Endometrium (tissue), 2 donors: ENCODE measurements at regions not wholly inside any gene's neighbourhood (a gene's known extent, or its start where the extent isn't known, plus 50 kb on each side); places are given as distances from the start of the nearest gene placed in this dataset.

ENCODE experiments used
- FAIRE-seq: peaks from 2 replicates; lab custom pipeline; 2012; peaks lifted over from hg19 to GRCh38; lab: Jason Lieb, UNC
- donor health status: control.
- donor health status: control.

- no peak for FAIRE-seq
Measured at GRCh38 chr7:117929237-117929636, 56.0 kb upstream of the CTTNBP2 start.

DNA sequence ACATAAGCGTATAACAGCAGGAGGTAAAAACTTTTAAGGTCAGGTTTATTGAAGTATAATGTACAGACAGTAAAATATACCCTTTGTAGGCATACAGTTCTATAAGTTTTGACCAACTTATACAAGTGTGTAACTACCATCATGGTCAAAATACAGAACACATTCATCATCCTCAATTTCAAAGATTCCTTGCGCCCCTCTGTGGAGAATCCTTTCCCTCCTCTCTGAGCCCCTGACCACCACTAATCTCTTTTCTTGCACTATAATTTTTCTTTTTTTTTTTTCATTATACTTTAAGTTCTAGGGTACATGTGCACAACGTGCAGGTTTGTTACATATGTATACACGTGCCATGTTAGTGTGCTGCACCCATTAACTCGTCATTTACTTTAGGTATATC lies 58.1 kb upstream of the CTTNBP2 start:
- no peak for FAIRE-seq

DNA sequence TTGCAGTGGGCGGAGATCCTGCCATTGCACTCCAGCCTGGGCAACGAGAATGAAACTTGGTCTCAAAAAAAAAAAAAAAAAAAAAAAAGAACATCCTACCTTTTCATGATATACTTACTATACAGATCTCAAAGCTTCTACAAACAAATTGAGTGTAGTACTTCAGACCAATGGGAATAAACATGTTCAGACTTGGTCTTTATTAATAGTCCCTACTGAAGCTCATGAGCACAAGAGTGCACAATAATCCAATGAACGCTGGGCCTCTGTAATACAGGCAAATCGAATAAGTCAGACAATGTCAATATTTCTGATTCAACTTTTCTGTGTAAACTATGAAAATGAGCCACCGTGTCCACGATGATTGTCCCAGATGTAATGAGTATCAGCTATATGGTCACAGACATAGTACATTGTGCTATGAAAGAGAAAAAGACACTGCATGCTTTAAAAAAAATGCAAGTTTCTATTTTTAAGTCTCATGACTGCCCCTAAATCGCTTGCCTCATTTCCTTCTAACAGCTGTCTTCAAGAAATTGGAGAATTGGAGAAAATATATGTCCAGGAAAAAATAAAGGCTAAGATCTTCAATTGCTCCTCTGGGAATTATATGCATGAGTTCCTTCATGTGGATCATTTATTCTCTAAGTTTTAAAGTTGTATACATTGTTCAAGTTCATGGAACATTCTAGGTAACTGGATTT lies 64.0 kb upstream of the CTTNBP2 start:
- FAIRE-seq, result no peak

DNA sequence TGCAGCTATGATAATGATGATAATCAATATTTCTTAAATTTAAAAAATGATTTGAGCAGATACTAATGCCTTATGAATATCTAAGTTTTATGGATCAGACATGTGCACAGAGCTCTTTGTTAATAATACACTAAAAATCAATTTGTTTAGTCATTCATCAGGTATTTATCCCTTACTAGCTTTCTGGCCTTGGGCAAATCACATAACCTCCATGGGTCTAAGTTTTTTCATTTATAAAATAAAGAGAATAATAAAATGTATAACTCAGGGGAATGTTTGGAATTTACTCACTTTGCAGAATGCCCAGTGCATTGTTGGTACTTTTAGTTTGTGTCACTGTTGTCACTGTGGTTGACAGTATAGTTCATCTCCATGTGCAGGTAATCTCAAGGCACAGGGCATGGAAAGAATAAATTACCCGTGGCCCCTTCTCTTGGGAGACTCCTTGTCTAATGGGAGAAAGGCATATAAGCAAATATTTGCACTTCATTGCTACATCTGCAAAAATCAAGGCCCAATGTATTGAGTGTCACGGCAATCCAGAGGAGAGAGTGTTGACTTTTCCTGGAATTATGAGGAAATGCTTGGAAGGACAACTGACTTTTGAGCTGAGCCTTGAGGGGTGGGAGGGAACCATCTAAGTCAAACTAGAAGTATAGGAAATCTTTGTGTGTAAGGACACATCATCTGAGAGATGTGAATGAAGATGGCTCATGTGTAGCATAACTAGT lies 64.7 kb upstream of the CTTNBP2 start:
- no peak for FAIRE-seq

DNA sequence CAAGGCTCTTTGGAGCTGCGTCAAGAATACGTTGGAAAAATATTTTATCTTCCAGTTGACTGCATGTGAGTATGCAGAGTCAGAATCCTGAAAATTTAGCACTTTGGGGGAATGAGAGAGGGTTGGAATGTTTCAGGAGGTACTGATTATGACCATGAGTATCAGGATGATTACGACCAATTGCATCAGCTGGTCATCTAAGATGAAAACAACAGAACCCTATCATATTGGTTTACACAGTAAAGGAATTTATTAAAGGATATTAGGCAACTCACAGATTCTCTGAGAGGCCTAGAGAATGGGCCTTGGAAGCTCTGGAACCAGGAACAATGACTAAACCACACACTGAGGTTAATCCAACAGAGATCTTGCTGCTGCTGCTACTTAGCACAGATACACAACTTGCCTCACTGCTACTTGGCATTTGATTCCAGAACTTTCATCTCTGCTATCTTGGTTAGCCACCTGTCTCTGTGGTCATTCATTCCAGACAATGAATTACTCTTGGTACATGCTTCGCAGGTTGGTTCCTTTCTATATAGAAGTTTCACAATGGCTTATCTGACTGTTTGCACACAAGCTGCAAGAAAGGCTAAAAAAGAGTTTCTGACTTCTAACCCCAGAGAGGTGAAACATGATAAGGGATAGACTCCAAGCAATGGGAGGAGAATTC lies 68.0 kb upstream of the CTTNBP2 start:
- no peak for FAIRE-seq

DNA sequence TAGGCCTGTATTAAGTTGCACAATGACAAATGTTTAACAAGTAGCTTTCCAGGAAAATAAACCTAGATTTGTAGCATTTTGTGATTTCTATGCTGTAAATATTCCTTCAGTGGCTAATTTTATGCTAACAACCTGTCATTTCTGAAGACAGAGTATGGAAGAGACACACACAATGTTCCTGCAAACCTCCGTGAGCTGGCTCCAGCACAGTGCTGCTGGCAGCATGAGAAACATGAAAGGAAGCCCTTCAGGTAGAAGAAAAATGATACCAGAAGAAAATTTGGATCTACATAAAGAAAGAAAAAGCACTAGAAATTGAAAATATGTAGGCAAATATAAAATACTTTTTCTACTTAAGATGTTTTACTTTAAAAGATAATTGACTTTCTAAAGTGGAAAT lies 69.5 kb upstream of the CTTNBP2 start:
- FAIRE-seq, result no peak

DNA sequence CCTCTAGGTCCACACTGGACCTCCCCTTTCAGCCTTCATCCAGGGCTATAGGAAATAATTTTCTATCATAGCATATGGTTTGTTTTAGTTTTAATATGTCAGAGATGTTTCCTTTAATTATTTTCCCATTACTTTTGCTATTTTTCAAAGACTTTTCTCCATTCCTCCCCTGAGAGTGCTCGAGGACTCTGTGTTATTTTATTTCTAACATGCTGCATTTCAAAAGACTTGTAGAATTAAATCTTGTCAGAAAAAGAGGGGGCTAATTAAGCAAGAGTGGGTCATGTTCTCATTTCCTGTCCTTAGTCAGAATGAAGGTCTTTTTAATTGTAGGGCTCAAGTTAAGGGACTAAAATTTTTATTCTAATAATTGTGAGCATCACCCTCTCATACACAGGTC lies 71.6 kb upstream of the CTTNBP2 start:
- FAIRE-seq, result no peak

GRCh38 chr7:117946151-117946633 lies 73.0 kb upstream of the CTTNBP2 start:
- no peak for FAIRE-seq

DNA sequence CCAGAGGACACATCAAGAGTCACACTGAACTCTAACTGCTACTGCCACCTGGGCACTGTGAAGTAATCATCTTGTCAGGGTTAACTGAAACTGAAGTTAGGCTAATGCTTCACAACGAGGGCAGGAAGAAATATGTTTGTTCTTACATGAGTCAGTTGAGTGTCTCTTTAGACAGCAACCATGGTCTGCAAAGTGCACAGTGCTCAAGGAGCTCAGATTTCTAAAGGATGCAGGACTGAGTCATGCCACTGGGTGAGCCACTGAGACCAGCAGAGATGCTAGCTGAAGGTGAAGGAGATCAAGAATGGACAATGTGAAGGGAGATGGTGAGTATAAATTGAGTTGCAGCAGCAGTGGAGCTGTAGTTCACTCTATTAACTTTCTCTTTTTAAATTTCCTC lies 76.0 kb upstream of the CTTNBP2 start:
- FAIRE-seq, result no peak

DNA sequence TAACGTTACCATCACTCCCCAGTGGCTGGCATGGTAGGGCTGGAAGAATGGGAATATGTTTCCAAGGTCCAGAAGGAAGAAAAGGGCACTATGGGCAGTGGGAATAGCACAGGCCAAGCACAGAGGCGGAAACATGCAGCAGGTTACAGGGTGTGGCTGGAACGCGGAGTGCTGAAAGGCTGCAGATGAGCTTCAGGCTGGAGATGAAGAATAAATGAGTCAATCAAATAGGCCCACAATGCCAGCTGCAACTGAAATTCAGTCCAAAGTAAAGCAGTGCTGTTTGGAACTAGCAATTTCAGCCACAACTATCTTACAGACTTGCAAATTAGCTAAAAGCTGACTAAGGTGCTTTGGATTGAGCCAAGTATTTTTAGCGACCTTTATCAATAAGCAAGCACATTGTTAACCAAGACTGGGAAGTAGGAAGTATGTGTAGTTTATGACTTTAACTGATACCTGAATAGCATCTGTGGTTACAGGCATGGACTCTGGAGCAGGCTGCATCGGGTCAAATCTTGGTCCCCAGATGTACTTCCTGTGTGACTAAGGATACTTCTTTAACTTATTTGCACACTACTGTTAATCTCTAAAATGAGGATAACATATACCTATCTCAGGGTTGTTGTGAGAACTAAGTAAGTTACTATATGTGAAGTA lies 77.5 kb upstream of the CTTNBP2 start:
- no peak for FAIRE-seq

GRCh38 chr7:117951285-117951684 lies 78.0 kb upstream of the CTTNBP2 start:
- no peak for FAIRE-seq

- no peak for FAIRE-seq
Measured at GRCh38 chr7:117951691-117952280, 78.5 kb upstream of the CTTNBP2 start.

DNA sequence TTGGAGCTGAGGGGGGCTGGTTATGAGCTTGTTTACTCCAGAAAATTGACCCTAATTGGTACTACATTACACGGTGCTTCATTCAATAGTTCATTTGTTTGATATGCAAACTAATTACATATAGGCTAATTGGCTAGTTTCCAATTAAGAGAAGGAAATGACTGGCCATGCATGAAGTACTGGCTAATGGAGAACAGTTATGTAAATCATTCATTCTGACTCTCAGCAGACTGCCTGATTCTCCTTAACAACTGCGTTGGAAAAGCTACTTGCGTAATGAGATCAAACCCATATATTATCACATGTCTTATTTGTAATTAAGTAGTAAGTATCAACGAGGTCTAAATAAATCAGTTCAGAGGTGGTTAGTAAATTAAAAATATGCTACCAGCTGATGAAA lies 81.8 kb upstream of the CTTNBP2 start:
- FAIRE-seq, result no peak

DNA sequence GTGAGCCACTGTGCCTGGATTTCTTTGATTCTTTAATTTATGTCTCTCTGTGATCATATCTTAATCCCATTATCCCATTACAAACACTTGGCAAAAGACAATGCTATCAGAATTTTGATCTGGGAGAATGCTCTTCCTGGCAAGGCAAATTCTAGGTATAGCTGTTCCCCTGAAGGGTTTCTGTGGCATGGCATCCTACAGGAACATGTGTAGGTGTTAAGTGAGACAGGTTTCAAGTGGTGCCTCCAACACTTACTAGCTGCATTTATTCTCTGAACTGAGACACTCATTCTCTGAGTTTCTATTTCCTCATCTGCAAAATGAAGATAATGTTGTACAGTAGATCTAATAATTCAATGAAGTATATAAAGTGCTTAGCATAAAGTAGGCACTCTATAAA lies 87.1 kb upstream of the CTTNBP2 start:
- no peak for FAIRE-seq

DNA sequence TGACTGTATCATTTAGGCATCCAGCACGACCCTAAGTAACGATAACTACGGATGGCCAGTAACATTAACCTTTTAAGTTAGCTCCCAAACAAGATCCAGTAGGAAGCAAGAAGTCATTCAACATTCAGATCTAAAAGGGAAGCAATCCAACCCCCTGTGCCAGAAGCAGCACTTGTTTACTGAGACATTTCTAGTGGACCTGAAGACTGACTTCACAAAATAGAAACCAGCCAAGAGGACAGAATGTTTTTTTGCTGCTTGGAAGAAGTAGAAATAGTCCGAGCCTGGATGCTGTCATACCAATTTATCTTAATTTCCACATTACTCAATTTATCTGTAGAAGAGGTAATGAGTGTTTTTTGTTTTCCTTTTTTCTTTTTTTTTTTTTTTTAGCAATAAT lies 88.0 kb upstream of the CTTNBP2 start:
- no peak for FAIRE-seq

GRCh38 chr7:117962366-117962994 lies 89.2 kb upstream of the CTTNBP2 start:
- FAIRE-seq, result no peak

- no peak for FAIRE-seq
Measured at GRCh38 chr7:117963264-117964197, 90.3 kb upstream of the CTTNBP2 start.

DNA sequence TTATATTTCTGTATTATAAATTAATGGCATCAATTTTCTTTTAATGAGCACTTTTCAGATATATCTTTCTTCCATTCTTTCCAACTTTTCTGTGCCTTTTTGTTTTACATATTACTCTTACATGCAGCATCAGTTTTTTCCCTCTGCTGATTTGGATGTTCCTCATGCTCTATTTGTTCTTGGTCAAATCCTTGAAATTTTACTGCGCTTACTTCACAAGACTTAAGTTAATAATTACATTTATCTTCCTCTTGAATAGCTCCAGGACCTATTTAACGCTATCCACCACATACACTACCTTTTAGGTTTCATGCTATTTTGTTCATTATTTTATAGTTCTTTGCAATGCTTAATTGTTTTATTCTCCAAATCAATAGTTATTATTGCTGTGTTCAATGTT lies 97.6 kb upstream of the CTTNBP2 start:
- no peak for FAIRE-seq

DNA sequence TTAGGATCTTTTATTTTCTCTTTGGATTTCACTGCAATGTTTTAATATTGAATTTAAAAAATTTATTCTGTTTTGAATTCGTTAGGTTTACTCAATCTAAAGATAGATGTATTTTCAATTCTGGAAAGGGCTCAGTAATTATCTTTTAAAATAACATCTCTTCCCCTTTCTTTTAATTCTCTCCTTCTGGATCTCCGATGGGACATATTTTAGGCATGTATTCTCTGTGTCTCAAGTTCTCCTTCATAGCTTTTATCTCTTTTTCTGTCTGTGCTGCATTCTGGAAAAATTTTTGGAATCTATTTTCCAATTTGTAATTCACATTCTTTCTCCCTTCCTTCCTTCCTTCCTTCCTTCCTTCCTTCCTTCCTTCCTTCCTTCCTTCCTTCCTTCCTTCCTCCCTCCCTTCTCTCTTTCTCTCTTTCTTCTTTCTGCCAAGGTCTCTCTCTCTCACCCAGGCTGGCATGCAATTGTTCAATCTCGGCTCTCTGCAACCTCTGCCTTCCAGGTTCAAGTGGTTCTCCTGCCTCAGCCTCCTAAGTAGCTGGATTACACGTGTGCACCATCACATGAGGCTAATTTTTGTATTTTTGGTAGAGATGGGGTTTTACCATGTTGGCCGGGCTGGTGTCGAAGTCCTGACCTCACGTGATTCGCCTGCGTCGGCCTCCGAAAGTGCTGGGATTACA lies 98.5 kb upstream of the CTTNBP2 start:
- no peak for FAIRE-seq

DNA sequence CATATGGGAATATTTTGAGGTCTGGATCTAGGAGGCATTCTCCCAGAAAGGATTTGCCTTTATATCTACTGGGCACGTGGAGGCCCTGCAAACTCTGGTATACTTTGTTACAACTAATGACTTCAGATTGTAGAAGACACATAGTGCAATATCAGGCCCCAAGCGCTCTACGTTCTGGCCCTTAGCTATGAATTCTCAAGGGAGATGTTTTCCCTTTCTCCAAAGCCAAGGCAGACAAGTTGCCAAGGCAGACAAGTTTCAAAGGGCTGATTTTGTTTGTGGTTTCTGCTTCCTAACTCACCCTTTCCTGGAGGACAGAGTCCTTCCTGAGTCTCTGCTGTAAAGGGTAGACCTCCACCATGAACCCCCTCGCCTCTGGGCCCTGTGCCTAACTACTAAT lies 99.4 kb upstream of the CTTNBP2 start:
- no peak for FAIRE-seq
